Caco-2 (cell line): ENCODE measurements at regions not wholly inside any gene's neighbourhood (a gene's known extent, or its start where the extent isn't known, plus 50 kb on each side); places are given as distances from the start of the nearest gene placed in this dataset.

Source experiments
- BruUV-seq: library from RNA; stranded (reverse); fragments of 400-500 nt; replicated peaks from 2 replicates; lab custom pipeline; 2021; lab: Mats Ljungman, UMichigan
- CTCF ChIA-PET: fragments of 300-600 bp; sonication (Branson Sonifier 250); formaldehyde crosslinking; loops from one replicate; lab custom pipeline; 2022; ENCODE audit warnings: antibody characterized with exemption; lab: Charles Lee
- POLR2A ChIA-PET: fragments of 300-600 bp; sonication (Branson Sonifier 250); formaldehyde crosslinking; loops from one replicate; lab custom pipeline; 2022; ENCODE audit warnings: antibody characterized with exemption; lab: Charles Lee
- DNase-seq, 2 experiments: peaks; one replicate each; pipeline versions ENCODE4 v3.0.0 to v3.0.0-alpha.2; 2020 to 2022
- H3K27me3 ChIP-seq: replicated peaks from 2 replicates; pipeline ENCODE4 v1.6.0; 2011; ENCODE audit warnings: low read length; ENCODE audit not compliant: control insufficient read depth, insufficient read depth
- H3K36me3 ChIP-seq: 2 replicates; pipeline ENCODE4 v1.5.1; 2011; ENCODE audit warnings: low read length; ENCODE audit not compliant: control insufficient read depth, insufficient read depth
- H3K4me1 ChIP-seq: fragments of 250-450 bp; sonication (Bioruptor Pico); 2 replicates; pipeline ENCODE4 v1.5.1; 2020; ENCODE audit warnings: mild to moderate bottlenecking
- H3K4me3 ChIP-seq: 2 replicates; pipeline ENCODE4 v1.5.1; 2011; ENCODE audit warnings: low read depth, mild to moderate bottlenecking, control low read depth, low read length
- H3K9me3 ChIP-seq: fragments of 250-450 bp; sonication (Bioruptor Pico); 2 replicates; pipeline ENCODE4 v1.5.1; 2020; ENCODE audit warnings: mild to moderate bottlenecking, moderate library complexity
- H3K27ac Mint-ChIP-seq: one replicate; pipeline ENCODE4 v1.8.0; 2022; ENCODE audit warnings: mixed read lengths; ENCODE audit not compliant: unreplicated experiment
- H3K27me3 Mint-ChIP-seq: one replicate; pipeline ENCODE4 v1.8.0; 2022; ENCODE audit warnings: mixed read lengths; ENCODE audit not compliant: insufficient read depth, unreplicated experiment
- H3K36me3 Mint-ChIP-seq: one replicate; pipeline ENCODE4 v1.8.0; 2022; ENCODE audit warnings: mild to moderate bottlenecking, mixed read lengths; ENCODE audit not compliant: insufficient read depth, unreplicated experiment
- H3K4me1 Mint-ChIP-seq: one replicate; pipeline ENCODE4 v1.8.0; 2022; ENCODE audit warnings: low read depth, mixed read lengths; ENCODE audit not compliant: unreplicated experiment
- H3K4me3 Mint-ChIP-seq: one replicate; pipeline ENCODE4 v1.8.0; 2022; ENCODE audit warnings: mild to moderate bottlenecking, moderate library complexity, mixed read lengths; ENCODE audit not compliant: unreplicated experiment
- H3K9me3 Mint-ChIP-seq: one replicate; pipeline ENCODE4 v1.8.0; 2022; ENCODE audit warnings: mixed read lengths; ENCODE audit not compliant: unreplicated experiment
- intact Hi-C: fragments of 100-400 bp; cut with micrococcal nuclease; formaldehyde crosslinking; loops from one replicate; pipeline ENCODE4 v1.10.0; 2022; ENCODE audit not compliant: unreplicated experiment
- TF ChIP-seq, protein P1 (sequence below), 2 experiments: fragments of 200-600 bp in 1 of 2; IDR thresholded peaks; 1 replicate in 1 of 2; 2 replicates in 1 of 2; pipeline versions ENCODE4 v1.5.1 to v1.8.0; 2011 to 2022; ENCODE audit warnings: antibody characterized with exemption in 1 of 2, control low read depth in 1 of 2, inconsistent platforms in 1 of 2, low read depth in 1 of 2, low read length in 1 of 2, mild to moderate bottlenecking in 1 of 2, moderate library complexity in 1 of 2; ENCODE audit not compliant: insufficient read depth in 1 of 2, severe bottlenecking in 1 of 2, unreplicated experiment in 1 of 2

DNA sequence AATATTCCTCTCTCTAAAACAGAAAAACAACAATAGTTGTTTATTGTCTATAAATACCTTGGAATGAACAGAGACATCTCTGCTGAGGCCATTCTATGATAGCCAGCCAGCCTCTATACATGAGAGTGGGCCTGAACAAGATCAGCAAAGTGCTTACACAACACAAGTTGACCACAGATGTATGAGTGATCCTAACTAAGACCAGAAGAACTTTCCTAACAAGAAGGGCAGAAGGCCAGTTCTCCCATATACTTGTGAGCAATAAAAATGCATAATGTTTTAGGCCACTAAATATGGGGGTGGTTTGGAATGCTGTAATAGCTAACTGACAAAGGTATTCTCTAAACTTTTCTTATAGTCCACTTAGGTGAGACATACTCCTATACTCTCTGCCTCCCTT lies 345.7 kb downstream of the SPATA31D1 start:
- Mint-ChIP-seq H3K36me3 (no peaks in the 10 kb centered on the region), H3K27ac (no peak overlapping the region), H3K4me1 (peaks cover 8% of the 10 kb centered on the region), H3K27me3 (no peaks in the 10 kb centered on the region), H3K9me3 (no peaks in the 10 kb centered on the region), H3K4me3 (no peak overlapping the region)
- POLR2A ChIA-PET: no interaction called here
- BruUV-seq: no TSS peak
- Histone ChIP-seq H3K36me3 (no peaks in the 10 kb centered on the region), H3K4me1 (peaks cover 8% of the 10 kb centered on the region; the same call in 1 of the 2 replicates), H3K4me3 (no peak overlapping the region), H3K9me3 (no peaks in the 10 kb centered on the region), H3K27me3 (no peaks in the 10 kb centered on the region)
- intact Hi-C loops: no loop called here
- CTCF ChIA-PET: no interaction called here
- DNase-seq: no peak
- TF ChIP-seq, protein P1, sequence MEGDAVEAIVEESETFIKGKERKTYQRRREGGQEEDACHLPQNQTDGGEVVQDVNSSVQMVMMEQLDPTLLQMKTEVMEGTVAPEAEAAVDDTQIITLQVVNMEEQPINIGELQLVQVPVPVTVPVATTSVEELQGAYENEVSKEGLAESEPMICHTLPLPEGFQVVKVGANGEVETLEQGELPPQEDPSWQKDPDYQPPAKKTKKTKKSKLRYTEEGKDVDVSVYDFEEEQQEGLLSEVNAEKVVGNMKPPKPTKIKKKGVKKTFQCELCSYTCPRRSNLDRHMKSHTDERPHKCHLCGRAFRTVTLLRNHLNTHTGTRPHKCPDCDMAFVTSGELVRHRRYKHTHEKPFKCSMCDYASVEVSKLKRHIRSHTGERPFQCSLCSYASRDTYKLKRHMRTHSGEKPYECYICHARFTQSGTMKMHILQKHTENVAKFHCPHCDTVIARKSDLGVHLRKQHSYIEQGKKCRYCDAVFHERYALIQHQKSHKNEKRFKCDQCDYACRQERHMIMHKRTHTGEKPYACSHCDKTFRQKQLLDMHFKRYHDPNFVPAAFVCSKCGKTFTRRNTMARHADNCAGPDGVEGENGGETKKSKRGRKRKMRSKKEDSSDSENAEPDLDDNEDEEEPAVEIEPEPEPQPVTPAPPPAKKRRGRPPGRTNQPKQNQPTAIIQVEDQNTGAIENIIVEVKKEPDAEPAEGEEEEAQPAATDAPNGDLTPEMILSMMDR (IDR thresholded peaks at IDR 0.05; ENCODE audit: insufficient read depth in 1 of 2, low read depth in 1 of 2, low read length in 1 of 2, severe bottlenecking in 1 of 2, unreplicated experiment in 1 of 2): no peak

DNA sequence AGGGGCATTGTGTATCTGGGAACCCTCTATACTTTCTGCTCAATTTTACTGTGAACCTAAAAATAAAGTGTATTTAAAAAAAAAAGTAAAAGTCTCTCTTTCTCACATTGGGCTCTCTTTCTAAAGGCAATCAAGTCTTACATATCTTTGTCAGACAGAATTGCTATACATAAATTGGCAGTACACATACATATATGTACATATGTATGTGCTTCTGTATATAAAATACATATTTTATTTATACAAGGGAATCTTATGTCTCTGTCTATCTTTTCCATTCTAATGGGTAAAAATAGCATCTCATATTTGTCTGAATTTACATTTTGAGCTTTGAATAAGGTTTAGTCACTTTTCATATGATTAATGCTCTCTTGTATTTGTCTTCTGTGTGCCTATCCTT lies 348.8 kb downstream of the SPATA31D1 start:
- Histone ChIP-seq H3K9me3 (no peaks in the 10 kb centered on the region), H3K27me3 (no peaks in the 10 kb centered on the region), H3K4me1 (peaks cover 7% of the 10 kb centered on the region; the same call in 1 of the 2 replicates), H3K36me3 (no peaks in the 10 kb centered on the region), H3K4me3 (no peak overlapping the region)
- intact Hi-C loops: no loop called here
- H3K9me3 Mint-ChIP-seq: no peaks in the 10 kb centered on the region
- ChIA-PET CTCF (no interaction called here), POLR2A (no interaction called here)
- no peak overlapping the region for H3K27ac Mint-ChIP-seq
- TF ChIP-seq, protein P1 (IDR thresholded peaks at IDR 0.05; ENCODE audit: insufficient read depth in 1 of 2, low read depth in 1 of 2, low read length in 1 of 2, severe bottlenecking in 1 of 2, unreplicated experiment in 1 of 2): no peak
- no peaks in the 10 kb centered on the region for H3K36me3 Mint-ChIP-seq
- DNase-seq: no peak
- no peaks in the 10 kb centered on the region for H3K27me3 Mint-ChIP-seq
- H3K4me1 Mint-ChIP-seq: peaks cover 4% of the 10 kb centered on the region
- no TSS peak for BruUV-seq
- no peak overlapping the region for H3K4me3 Mint-ChIP-seq

DNA sequence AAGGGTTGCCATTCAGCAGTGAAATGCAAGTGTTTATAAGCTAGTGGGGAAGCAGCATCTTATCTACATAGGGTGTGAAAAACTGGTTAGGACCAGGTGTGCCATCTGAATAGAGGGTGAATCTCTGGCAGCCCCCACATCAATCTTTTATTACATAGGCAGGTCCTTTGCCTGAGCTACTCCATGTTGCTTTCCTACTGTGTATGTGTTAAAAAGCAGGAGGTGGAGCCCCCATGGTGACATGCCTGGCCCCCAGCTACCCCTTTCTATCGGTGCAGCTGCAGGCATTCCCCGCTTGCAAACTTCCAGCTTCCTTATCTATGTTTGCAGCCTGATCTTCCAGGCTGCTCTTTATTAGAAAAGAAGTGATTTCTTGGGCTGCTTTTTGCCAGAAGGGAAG lies 353.5 kb downstream of the SPATA31D1 start:
- H3K27ac Mint-ChIP-seq: no peak overlapping the region
- DNase-seq: no peak
- no peaks in the 10 kb centered on the region for H3K27me3 Mint-ChIP-seq
- no peaks in the 10 kb centered on the region for H3K9me3 ChIP-seq
- peaks cover 6% of the 10 kb centered on the region for H3K36me3 Mint-ChIP-seq
- no TSS peak for BruUV-seq
- H3K4me3 ChIP-seq: no peak overlapping the region
- peaks cover 2% of the 10 kb centered on the region for H3K9me3 Mint-ChIP-seq
- POLR2A ChIA-PET: no interaction called here
- CTCF ChIA-PET: interaction anchor here (0.7 kb wide), 1 partner anchor 120 kb away, joined by 3 read pairs; no protein-coding TSS in a partner anchor
- H3K36me3 ChIP-seq: no peaks in the 10 kb centered on the region
- H3K27me3 ChIP-seq: no peaks in the 10 kb centered on the region
- intact Hi-C loops: no loop called here
- TF ChIP-seq, protein P1 (IDR thresholded peaks at IDR 0.05; ENCODE audit: insufficient read depth in 1 of 2, low read depth in 1 of 2, low read length in 1 of 2, severe bottlenecking in 1 of 2, unreplicated experiment in 1 of 2): no peak
- H3K4me1 ChIP-seq: no peaks in the 10 kb centered on the region
- no peak overlapping the region for H3K4me3 Mint-ChIP-seq
- H3K4me1 Mint-ChIP-seq: no peaks in the 10 kb centered on the region
